Gastrocnemius medialis (tissue), 4 donors: ENCODE measurements at regions not wholly inside any gene's neighbourhood (a gene's known extent, or its start where the extent isn't known, plus 50 kb on each side); places are given as distances from the start of the nearest gene placed in this dataset.

ENCODE experiments used
- POLR2A ChIP-seq, 2 donors: fragments of 450-650 bp; IDR thresholded peaks; one replicate each; pipeline ENCODE4 v1.6.1; 2017; ENCODE audit warnings: antibody characterized with exemption in 2 of 2, mild to moderate bottlenecking in 2 of 2, moderate library complexity in 2 of 2
- TF ChIP-seq, protein P1 (sequence below), 5 experiments: fragments of 450-650 bp in 3 of 5; fragments of 200-600 bp in 2 of 5; sonication (generic) in 2 of 5; IDR thresholded peaks in 4 of 5; conservative IDR thresholded peaks in 1 of 5; 1 replicate in 4 of 5; 2 replicates in 1 of 5; pipeline ENCODE4 v1.5.1; 2016 to 2019; ENCODE audit warnings: antibody characterized with exemption in 5 of 5, mild to moderate bottlenecking in 3 of 5, moderate library complexity in 3 of 5

- TF ChIP-seq, protein P1, sequence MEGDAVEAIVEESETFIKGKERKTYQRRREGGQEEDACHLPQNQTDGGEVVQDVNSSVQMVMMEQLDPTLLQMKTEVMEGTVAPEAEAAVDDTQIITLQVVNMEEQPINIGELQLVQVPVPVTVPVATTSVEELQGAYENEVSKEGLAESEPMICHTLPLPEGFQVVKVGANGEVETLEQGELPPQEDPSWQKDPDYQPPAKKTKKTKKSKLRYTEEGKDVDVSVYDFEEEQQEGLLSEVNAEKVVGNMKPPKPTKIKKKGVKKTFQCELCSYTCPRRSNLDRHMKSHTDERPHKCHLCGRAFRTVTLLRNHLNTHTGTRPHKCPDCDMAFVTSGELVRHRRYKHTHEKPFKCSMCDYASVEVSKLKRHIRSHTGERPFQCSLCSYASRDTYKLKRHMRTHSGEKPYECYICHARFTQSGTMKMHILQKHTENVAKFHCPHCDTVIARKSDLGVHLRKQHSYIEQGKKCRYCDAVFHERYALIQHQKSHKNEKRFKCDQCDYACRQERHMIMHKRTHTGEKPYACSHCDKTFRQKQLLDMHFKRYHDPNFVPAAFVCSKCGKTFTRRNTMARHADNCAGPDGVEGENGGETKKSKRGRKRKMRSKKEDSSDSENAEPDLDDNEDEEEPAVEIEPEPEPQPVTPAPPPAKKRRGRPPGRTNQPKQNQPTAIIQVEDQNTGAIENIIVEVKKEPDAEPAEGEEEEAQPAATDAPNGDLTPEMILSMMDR (IDR thresholded peaks at IDR 0.05 in 4 of 5, conservative IDR thresholded peaks at IDR 0.05 in 1 of 5) = peak in 1 of 5 experiments; percentile 8
- TF ChIP-seq POLR2A (IDR thresholded peaks at IDR 0.05) = no peak
Measured at GRCh38 chr16:26453215-26453614, 613.5 kb upstream of the C16orf82 start.
